ENCODE measurements at regions not wholly inside any gene's neighbourhood (a gene's known extent, or its start where the extent isn't known, plus 50 kb on each side); places are given as distances from the start of the nearest gene placed in this dataset.

GRCh38 chr1:67889953-67890567 is 56.8 kb upstream of the GNG12 start:
- DNase-seq (ENCODE audit: low read depth) (peak; percentile 91), FAIRE-seq (no peak)
- Histone ChIP-seq H3K36me3 (ENCODE audit: control insufficient read depth, insufficient read depth, low read length) (no peaks in the 10 kb centered on the region), H3K27me3 (ENCODE audit: control insufficient read depth, insufficient read depth, low read length) (no peaks in the 10 kb centered on the region), H3K4me3 (ENCODE audit: low read depth, low read length) (no peak overlapping the region)
- no peak for TF ChIP-seq CTCF (IDR thresholded peaks at IDR 0.05; ENCODE audit: insufficient read depth, low read length, severe bottlenecking)

GRCh38 chr1:67889466-67889865 is 56.2 kb upstream of the GNG12 start:
- no peak for DNase-seq (ENCODE audit: low read depth)
- TF ChIP-seq CTCF (IDR thresholded peaks at IDR 0.05; ENCODE audit: insufficient read depth, low read length, severe bottlenecking), result no peak
- Histone ChIP-seq H3K36me3 (ENCODE audit: control insufficient read depth, insufficient read depth, low read length) (no peaks in the 10 kb centered on the region), H3K4me3 (ENCODE audit: low read depth, low read length) (no peak overlapping the region), H3K27me3 (ENCODE audit: control insufficient read depth, insufficient read depth, low read length) (no peaks in the 10 kb centered on the region)
- no peak for FAIRE-seq

- Histone ChIP-seq H3K4me3 (ENCODE audit: low read depth, low read length) (no peak overlapping the region), H3K36me3 (ENCODE audit: control insufficient read depth, insufficient read depth, low read length) (no peaks in the 10 kb centered on the region), H3K27me3 (ENCODE audit: control insufficient read depth, insufficient read depth, low read length) (no peaks in the 10 kb centered on the region)
- no peak for TF ChIP-seq CTCF (IDR thresholded peaks at IDR 0.05; ENCODE audit: insufficient read depth, low read length, severe bottlenecking)
- DNase-seq (ENCODE audit: low read depth) (no peak), FAIRE-seq (no peak)
Observed at GRCh38 chr1:67888216-67889106, 55.2 kb upstream of the GNG12 start.

- Histone ChIP-seq H3K27me3 (ENCODE audit: control insufficient read depth, insufficient read depth, low read length) (no peaks in the 10 kb centered on the region), H3K36me3 (ENCODE audit: control insufficient read depth, insufficient read depth, low read length) (no peaks in the 10 kb centered on the region), H3K4me3 (ENCODE audit: low read depth, low read length) (no peak overlapping the region)
- no peak for FAIRE-seq
- TF ChIP-seq CTCF (IDR thresholded peaks at IDR 0.05; ENCODE audit: insufficient read depth, low read length, severe bottlenecking), result no peak
- no peak for DNase-seq (ENCODE audit: low read depth)
Observed at GRCh38 chr1:67887146-67887545, 53.9 kb upstream of the GNG12 start.

- FAIRE-seq (no peak), DNase-seq (ENCODE audit: low read depth) (no peak)
- no peak overlapping the region for H3K4me3 ChIP-seq (ENCODE audit: low read depth, low read length)
- H3K36me3 ChIP-seq (ENCODE audit: control insufficient read depth, insufficient read depth, low read length), result no peaks in the 10 kb centered on the region
- H3K27me3 ChIP-seq (ENCODE audit: control insufficient read depth, insufficient read depth, low read length), result no peaks in the 10 kb centered on the region
- no peak for TF ChIP-seq CTCF (IDR thresholded peaks at IDR 0.05; ENCODE audit: insufficient read depth, low read length, severe bottlenecking)
Observed at GRCh38 chr1:67886076-67886475, 52.8 kb upstream of the GNG12 start.

All from bronchial epithelial cell (primary cell).